ENCODE measurements at regions not wholly inside any gene's neighbourhood (a gene's known extent, or its start where the extent isn't known, plus 50 kb on each side); places are given as distances from the start of the nearest gene placed in this dataset.

GRCh38 chr15:45785897-45786296 lies 151.1 kb downstream of the SQOR start:
- ChIA-PET POLR2A (no interaction called here), RAD21 (ENCODE audit: low non-redundant PET in 1 of 2, low total read pairs in 2 of 2, uncharacterized antibody in 2 of 2, unreplicated experiment in 2 of 2) (no interaction called here), CTCF (interaction anchor here (1.8 to 2.1 kb wide), 2 partner anchors 10 to 80 kb away, joined by 4 to 5 read pairs; no protein-coding TSS in a partner anchor)
- Histone ChIP-seq H4K20me1 (ENCODE audit: insufficient read depth) (no peaks in the 10 kb centered on the region), H3K79me2 (ENCODE audit: insufficient read depth, low read length) (no peaks in the 10 kb centered on the region), H3K27ac (ENCODE audit: low read depth, low read length) (no peak overlapping the region), H3K27me3 (ENCODE audit: insufficient read depth, low read length) (peaks cover 20% of the 10 kb centered on the region; the same call in 1 of the 2 replicates), H3K9me3 (ENCODE audit: control insufficient read depth in 1 of 2, insufficient read depth in 1 of 2, low read depth in 1 of 2, low read length in 2 of 2) (no peaks in the 10 kb centered on the region), H3K4me1 (ENCODE audit: control insufficient read depth in 1 of 2, insufficient read depth in 2 of 2, low read length in 2 of 2) (no peaks in the 10 kb centered on the region), H3K4me2 (ENCODE audit: low read length) (no peak overlapping the region), H3K9ac (ENCODE audit: low read length) (no peak overlapping the region), H3K9me2 (ENCODE audit: insufficient read depth) (no peaks in the 10 kb centered on the region), H3K4me3 (replicated peaks in 1 of 2; ENCODE audit: low read depth in 1 of 2, low read length in 2 of 2) (no peak overlapping the region), H2AFZ (ENCODE audit: low read depth, low read length, poor library complexity, severe bottlenecking) (no peak overlapping the region), H3K36me3 (ENCODE audit: control insufficient read depth in 1 of 2, insufficient read depth in 2 of 2, low read length in 2 of 2) (no peaks in the 10 kb centered on the region)
- ATAC-seq (no peak), DNase-seq (ENCODE audit: low read depth, low spot score) (no peak)
- intact Hi-C loops (cut with micrococcal nuclease): no loop called here
- TF ChIP-seq SP1 (IDR thresholded peaks at IDR 0.05; ENCODE audit: low read depth) (no peak), CBX3 (IDR thresholded peaks at IDR 0.05; ENCODE audit: low read depth) (no peak)
- no TSS peak for BruUV-seq (replicated peaks)

GRCh38 chr15:45790325-45790943 lies 155.6 kb downstream of the SQOR start:
- no peaks in the 10 kb centered on the region for H4K20me1 ChIP-seq (ENCODE audit: insufficient read depth)
- no peaks in the 10 kb centered on the region for H3K4me1 ChIP-seq (ENCODE audit: control insufficient read depth in 1 of 2, insufficient read depth in 2 of 2, low read length in 2 of 2)
- ChIA-PET POLR2A (no interaction called here), RAD21 (ENCODE audit: low non-redundant PET in 1 of 2, low total read pairs in 2 of 2, uncharacterized antibody in 2 of 2, unreplicated experiment in 2 of 2) (interaction anchor here in 1 of 2 experiments (0.7 kb wide), 1 partner anchor 75 kb away, joined by 4 read pairs; no protein-coding TSS in a partner anchor), CTCF (interaction anchor here (0.8 to 2.8 kb wide), 6 partner anchors 12 to 85 kb away, joined by 3 to 16 read pairs (median 5); no protein-coding TSS in a partner anchor)
- H3K9ac ChIP-seq (ENCODE audit: low read length): no peak overlapping the region
- no peak overlapping the region for H2AFZ ChIP-seq (ENCODE audit: low read depth, low read length, poor library complexity, severe bottlenecking)
- TF ChIP-seq RAD21 (IDR thresholded peaks at IDR 0.05; ENCODE audit: low read depth) (peak; percentile 31; the same call in 1 of the 2 replicates), SIN3A (IDR thresholded peaks at IDR 0.05; ENCODE audit: low read depth) (no peak), CTCF (IDR thresholded peaks at IDR 0.05 in 2 of 3, conservative IDR thresholded peaks at IDR 0.05 in 1 of 3; ENCODE audit: borderline replicate concordance in 1 of 3, insufficient read depth in 1 of 3, low read depth in 2 of 3, low read length in 2 of 3) (peak; percentile 30 to 72 (median 62); a peak in 5 of 6 replicates)
- no peaks in the 10 kb centered on the region for H3K9me2 ChIP-seq (ENCODE audit: insufficient read depth)
- ATAC-seq: peak; percentile 84
- no peak overlapping the region for H3K27ac ChIP-seq (ENCODE audit: low read depth, low read length)
- no peaks in the 10 kb centered on the region for H3K9me3 ChIP-seq (ENCODE audit: control insufficient read depth in 1 of 2, insufficient read depth in 1 of 2, low read depth in 1 of 2, low read length in 2 of 2)
- intact Hi-C loops (cut with micrococcal nuclease): loop anchor here (2.0 kb wide), 2 partner anchors 76 to 86 kb away; no protein-coding TSS in a partner anchor
- no peaks in the 10 kb centered on the region for H3K36me3 ChIP-seq (ENCODE audit: control insufficient read depth in 1 of 2, insufficient read depth in 2 of 2, low read length in 2 of 2)
- H3K27me3 ChIP-seq (ENCODE audit: insufficient read depth, low read length): no peaks in the 10 kb centered on the region
- H3K4me2 ChIP-seq (ENCODE audit: low read length): no peak overlapping the region
- no peaks in the 10 kb centered on the region for H3K79me2 ChIP-seq (ENCODE audit: insufficient read depth, low read length)
- peak; percentile 6 for DNase-seq (ENCODE audit: low read depth, low spot score)
- BruUV-seq (replicated peaks): no TSS peak
- no peak overlapping the region for H3K4me3 ChIP-seq (replicated peaks in 1 of 2; ENCODE audit: low read depth in 1 of 2, low read length in 2 of 2)

All from HCT116 (cell line).